HAP-1 (cell line): ENCODE measurements at regions not wholly inside any gene's neighbourhood (a gene's known extent, or its start where the extent isn't known, plus 50 kb on each side); places are given as distances from the start of the nearest gene placed in this dataset.

Experiments
- DNase-seq, 2 experiments: peaks; one replicate each; pipeline ENCODE4 v3.0.0-alpha.2; 2016 to 2020; ENCODE audit warnings: low spot score in 2 of 2
- H3K27me3 ChIP-seq: fragments of 250-450 bp; sonication (Bioruptor Pico); 2 replicates; pipeline ENCODE4 v1.5.1; 2020; ENCODE audit warnings: low read depth, mild to moderate bottlenecking, moderate library complexity
- H3K36me3 ChIP-seq: fragments of 250-450 bp; sonication (Bioruptor Pico); replicated peaks from 2 replicates; pipeline ENCODE4 v1.5.1; 2020; ENCODE audit warnings: mild to moderate bottlenecking
- H3K4me1 ChIP-seq: fragments of 250-450 bp; sonication (Bioruptor Pico); 2 replicates; pipeline ENCODE4 v1.5.1; 2020; ENCODE audit warnings: mild to moderate bottlenecking
- H3K4me3 ChIP-seq: fragments of 250-450 bp; sonication (Bioruptor Pico); 2 replicates; pipeline ENCODE4 v1.5.1; 2020; ENCODE audit warnings: mild to moderate bottlenecking, moderate library complexity
- H3K9me3 ChIP-seq: fragments of 250-450 bp; sonication (Bioruptor Pico); 2 replicates; pipeline ENCODE4 v1.5.1; 2020; ENCODE audit warnings: mild to moderate bottlenecking, moderate library complexity
- in situ Hi-C: fragments of 300-500 bp; cut with MboI; formaldehyde crosslinking; loops from 3 replicates; pipeline ENCODE4 v1.14.3; 2020; ENCODE audit warnings: low sequenced_read_pairs, inconsistent platforms, mixed read lengths

DNA sequence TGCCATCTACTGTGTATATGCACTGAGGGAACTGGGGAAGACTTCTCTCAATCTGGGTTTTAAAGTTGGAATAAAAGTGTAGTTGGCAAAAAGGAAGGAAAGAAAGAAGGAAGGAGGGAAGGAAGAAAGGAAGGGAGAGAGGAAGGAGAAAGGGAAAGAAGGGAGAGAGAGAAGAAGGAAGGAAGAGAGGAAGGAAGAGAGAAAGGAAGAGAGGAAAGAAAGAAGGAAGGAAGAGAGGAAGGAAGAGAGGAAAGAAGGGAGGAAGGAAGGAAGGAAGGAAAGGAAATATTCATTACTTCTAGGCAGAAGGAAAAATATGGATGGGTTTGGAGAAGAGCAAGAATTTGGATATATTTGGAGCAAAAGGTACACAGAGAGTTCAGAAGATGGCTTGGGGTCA lies 343.6 kb upstream of the AUTS2 start:
- in situ Hi-C loops, result no loop called here
- no peaks in the 10 kb centered on the region for H3K4me1 ChIP-seq
- H3K9me3 ChIP-seq, result no peaks in the 10 kb centered on the region
- H3K36me3 ChIP-seq, result no peaks in the 10 kb centered on the region
- H3K27me3 ChIP-seq, result no peaks in the 10 kb centered on the region
- no peak overlapping the region for H3K4me3 ChIP-seq
- DNase-seq, result no peak

GRCh38 chr7:69256634-69257081 lies 341.6 kb upstream of the AUTS2 start:
- H3K36me3 ChIP-seq, result no peaks in the 10 kb centered on the region
- H3K4me1 ChIP-seq, result no peaks in the 10 kb centered on the region
- in situ Hi-C loops, result no loop called here
- H3K4me3 ChIP-seq, result no peak overlapping the region
- DNase-seq, result no peak
- H3K9me3 ChIP-seq, result no peaks in the 10 kb centered on the region
- H3K27me3 ChIP-seq, result no peaks in the 10 kb centered on the region

DNA sequence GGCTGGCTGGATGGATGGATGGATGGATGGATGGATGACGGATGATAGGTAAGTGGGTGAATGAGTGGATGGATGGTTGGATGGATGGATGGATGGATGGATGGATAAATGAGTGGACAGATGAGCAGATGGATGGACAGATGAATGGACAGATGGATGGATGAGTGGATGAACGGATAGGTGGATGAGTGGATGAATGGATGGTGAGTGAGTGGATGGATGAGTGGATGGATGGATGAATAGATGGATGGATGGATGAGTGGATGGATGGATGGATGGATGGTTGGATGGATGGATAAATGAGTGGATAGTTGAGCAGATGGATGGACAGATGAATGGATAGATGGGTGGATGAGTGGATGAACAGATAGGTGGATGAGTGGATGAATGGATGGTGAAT lies 340.7 kb upstream of the AUTS2 start:
- no peak overlapping the region for H3K4me3 ChIP-seq
- H3K4me1 ChIP-seq, result no peaks in the 10 kb centered on the region
- no peaks in the 10 kb centered on the region for H3K27me3 ChIP-seq
- in situ Hi-C loops, result no loop called here
- no peaks in the 10 kb centered on the region for H3K9me3 ChIP-seq
- DNase-seq, result no peak
- H3K36me3 ChIP-seq, result no peaks in the 10 kb centered on the region

- no peaks in the 10 kb centered on the region for H3K27me3 ChIP-seq
- H3K36me3 ChIP-seq, result no peaks in the 10 kb centered on the region
- no peak for DNase-seq
- no peaks in the 10 kb centered on the region for H3K9me3 ChIP-seq
- no peaks in the 10 kb centered on the region for H3K4me1 ChIP-seq
- in situ Hi-C loops, result no loop called here
- no peak overlapping the region for H3K4me3 ChIP-seq
These were observed 338.8 kb upstream of the AUTS2 start for GRCh38 chr7:69259445-69259844.

DNA sequence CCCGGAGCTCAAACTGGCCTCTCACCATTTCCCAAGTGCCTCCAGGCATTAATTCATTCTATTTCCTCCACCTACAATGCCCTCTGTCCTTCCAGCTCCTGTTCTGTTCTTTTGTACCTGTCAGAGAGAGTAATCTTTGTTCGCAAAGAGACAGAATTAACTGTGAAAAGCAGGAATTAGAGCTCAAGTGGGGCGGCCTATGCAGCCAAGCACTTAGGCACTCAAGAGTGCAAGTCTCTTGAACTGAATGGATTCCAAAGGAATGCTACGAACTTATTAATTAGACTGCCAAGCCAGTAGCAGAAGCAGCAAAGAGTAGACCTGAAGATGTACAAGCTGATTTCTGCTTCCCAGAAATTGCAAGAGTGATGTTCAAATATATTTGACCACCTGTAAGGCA lies 338.3 kb upstream of the AUTS2 start:
- no peaks in the 10 kb centered on the region for H3K36me3 ChIP-seq
- no peaks in the 10 kb centered on the region for H3K9me3 ChIP-seq
- DNase-seq, result no peak
- no peaks in the 10 kb centered on the region for H3K27me3 ChIP-seq
- in situ Hi-C loops, result no loop called here
- no peaks in the 10 kb centered on the region for H3K4me1 ChIP-seq
- no peak overlapping the region for H3K4me3 ChIP-seq

DNA sequence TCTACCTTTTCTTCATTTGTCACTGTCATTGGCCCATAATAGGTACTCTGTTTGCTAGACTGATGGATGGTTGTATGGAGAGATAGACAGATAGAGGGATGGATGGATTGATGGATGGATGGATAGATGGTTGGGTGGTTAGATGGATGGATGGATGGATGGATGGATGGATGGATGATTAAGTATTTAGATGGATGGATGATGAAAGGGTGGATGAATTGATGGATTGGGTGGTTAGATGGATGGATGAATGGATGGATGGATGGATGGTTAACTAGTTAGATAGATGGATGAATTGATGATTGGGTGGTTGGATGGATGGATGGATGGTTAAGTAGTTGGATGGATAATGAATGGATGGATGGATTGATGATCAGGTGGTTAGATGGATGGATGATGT lies 334.7 kb upstream of the AUTS2 start:
- Histone ChIP-seq H3K9me3 (no peaks in the 10 kb centered on the region), H3K27me3 (no peaks in the 10 kb centered on the region), H3K4me3 (no peak overlapping the region), H3K36me3 (no peaks in the 10 kb centered on the region), H3K4me1 (no peaks in the 10 kb centered on the region)
- no peak for DNase-seq
- in situ Hi-C loops, result no loop called here

DNA sequence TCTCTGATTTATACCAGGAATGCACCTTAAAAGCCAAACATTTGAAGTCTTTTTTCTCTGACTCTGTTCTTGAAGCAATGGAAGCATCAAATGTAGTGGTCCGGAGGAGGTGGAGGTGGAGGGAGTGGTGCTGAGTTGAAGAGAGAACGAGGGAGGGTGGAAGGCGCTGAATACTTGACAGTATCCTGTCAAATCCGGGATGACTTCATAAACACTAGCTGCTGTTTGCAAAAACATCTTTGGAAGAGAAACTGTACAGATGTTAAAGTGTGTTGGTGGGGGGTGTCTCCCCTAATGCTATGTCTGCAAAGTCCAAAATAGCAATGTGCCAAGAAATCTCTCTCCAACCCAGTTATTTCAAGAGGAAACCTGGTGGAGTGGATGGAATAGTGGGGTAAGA lies 328.5 kb upstream of the AUTS2 start:
- Histone ChIP-seq H3K4me3 (no peak overlapping the region), H3K4me1 (no peaks in the 10 kb centered on the region), H3K27me3 (no peaks in the 10 kb centered on the region), H3K36me3 (no peaks in the 10 kb centered on the region), H3K9me3 (no peaks in the 10 kb centered on the region)
- in situ Hi-C loops, result no loop called here
- DNase-seq, result no peak

GRCh38 chr7:69272101-69272500 lies 326.2 kb upstream of the AUTS2 start:
- Histone ChIP-seq H3K27me3 (no peaks in the 10 kb centered on the region), H3K4me3 (no peak overlapping the region), H3K9me3 (no peaks in the 10 kb centered on the region), H3K36me3 (no peaks in the 10 kb centered on the region), H3K4me1 (no peaks in the 10 kb centered on the region)
- in situ Hi-C loops, result no loop called here
- DNase-seq, result no peak

DNA sequence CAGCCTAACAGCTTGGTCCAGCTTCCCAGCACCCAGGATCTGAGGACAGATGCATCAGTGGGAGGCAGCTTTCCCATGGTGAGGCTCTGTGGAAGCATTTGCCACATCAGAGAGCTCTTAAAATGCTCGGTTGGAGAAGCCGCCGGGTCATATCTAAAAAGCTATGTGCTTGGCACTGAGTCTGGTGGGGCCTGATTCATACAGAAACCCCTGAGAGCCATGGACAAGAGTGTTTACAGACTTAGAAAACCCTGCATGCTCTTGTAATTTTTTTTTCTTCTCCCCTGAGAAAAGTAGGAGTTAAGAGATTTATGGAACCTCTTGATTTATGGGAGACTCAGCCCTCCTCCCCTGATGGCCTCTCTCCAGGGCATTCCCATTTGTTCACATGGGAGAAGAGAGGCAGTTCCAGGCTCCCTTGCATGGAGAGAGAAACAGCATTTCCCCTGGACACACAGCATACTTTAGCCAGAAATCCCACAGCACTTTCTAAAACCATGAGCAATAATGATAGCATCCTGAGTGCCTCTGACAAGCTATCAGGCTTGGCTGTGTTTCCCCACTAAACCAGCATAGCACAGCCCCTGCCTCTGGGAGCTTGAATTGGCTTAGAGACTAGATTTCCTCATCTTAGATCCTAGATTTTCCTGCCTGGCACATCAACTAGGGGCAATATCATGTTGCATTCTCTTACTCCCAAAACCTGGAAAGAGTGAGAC lies 322.1 kb upstream of the AUTS2 start:
- Histone ChIP-seq H3K36me3 (no peaks in the 10 kb centered on the region), H3K27me3 (no peaks in the 10 kb centered on the region), H3K9me3 (no peaks in the 10 kb centered on the region), H3K4me1 (no peaks in the 10 kb centered on the region), H3K4me3 (no peak overlapping the region)
- in situ Hi-C loops, result no loop called here
- DNase-seq, result no peak

DNA sequence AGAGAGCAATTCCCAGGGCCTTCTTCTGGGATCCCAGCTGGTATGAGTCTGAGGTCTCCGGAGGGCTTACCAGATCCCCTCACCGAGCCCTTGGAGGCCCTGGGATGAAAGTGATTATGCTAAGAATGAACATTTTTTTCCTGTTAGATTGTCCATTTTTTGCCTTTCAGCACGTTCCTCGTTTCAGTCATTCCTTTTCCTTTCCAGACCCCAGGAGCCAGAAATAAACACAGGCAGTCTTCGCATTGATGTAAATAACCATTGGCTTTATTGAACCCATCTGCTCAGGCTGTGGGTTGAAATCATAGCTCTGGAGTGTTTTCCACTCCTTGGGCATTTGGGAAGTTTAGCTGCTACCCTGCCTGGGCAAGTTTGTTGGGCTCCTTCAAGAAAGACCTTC lies 320.9 kb upstream of the AUTS2 start:
- Histone ChIP-seq H3K4me3 (no peak overlapping the region), H3K9me3 (no peaks in the 10 kb centered on the region), H3K4me1 (no peaks in the 10 kb centered on the region), H3K27me3 (no peaks in the 10 kb centered on the region), H3K36me3 (no peaks in the 10 kb centered on the region)
- in situ Hi-C loops, result no loop called here
- DNase-seq, result no peak

DNA sequence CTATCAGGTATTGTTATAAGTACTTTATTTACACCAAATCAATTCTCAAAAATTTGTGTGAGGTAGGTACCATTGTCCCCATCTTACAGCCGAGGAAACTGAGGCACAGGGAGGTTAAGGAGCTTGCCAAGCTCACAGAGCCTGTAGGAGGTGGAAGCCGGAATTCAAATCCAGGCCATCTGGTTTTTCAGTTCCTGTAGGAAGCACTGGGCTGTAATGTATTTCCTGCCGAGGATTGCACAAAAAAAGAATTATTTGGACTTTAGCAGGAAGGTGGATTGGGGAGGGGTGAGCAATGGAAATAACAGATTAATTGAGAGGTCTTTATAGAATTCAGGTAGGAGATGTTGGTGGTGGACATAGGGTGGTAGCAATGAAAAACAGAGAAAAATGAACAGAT lies 315.3 kb upstream of the AUTS2 start:
- in situ Hi-C loops, result no loop called here
- Histone ChIP-seq H3K27me3 (no peaks in the 10 kb centered on the region), H3K4me1 (no peaks in the 10 kb centered on the region), H3K4me3 (no peak overlapping the region), H3K9me3 (no peaks in the 10 kb centered on the region), H3K36me3 (no peaks in the 10 kb centered on the region)
- no peak for DNase-seq

DNA sequence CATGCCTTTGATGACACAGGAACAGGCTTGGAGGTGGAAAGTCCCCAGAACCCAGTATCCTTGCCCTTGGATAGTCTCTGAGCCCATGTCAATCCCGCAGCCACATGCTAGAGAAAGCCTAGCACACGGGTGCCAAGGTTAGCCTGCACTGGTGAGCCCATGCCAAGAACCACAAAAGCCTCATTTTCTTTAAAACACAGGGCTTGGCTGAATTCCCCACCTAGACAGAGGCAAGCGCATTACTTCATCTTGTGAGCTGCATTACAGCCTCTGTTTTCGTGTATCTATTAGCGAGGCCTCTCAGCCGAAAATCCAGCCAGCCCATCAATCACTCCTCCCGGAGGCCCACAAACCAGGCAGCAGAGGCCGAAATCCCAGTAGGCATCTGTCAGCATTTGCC lies 314.9 kb upstream of the AUTS2 start:
- no peaks in the 10 kb centered on the region for H3K36me3 ChIP-seq
- H3K4me3 ChIP-seq, result no peak overlapping the region
- in situ Hi-C loops, result no loop called here
- H3K4me1 ChIP-seq, result no peaks in the 10 kb centered on the region
- DNase-seq, result no peak
- H3K27me3 ChIP-seq, result no peaks in the 10 kb centered on the region
- no peaks in the 10 kb centered on the region for H3K9me3 ChIP-seq

GRCh38 chr7:69285854-69286253 lies 312.4 kb upstream of the AUTS2 start:
- in situ Hi-C loops, result no loop called here
- no peak for DNase-seq

DNA sequence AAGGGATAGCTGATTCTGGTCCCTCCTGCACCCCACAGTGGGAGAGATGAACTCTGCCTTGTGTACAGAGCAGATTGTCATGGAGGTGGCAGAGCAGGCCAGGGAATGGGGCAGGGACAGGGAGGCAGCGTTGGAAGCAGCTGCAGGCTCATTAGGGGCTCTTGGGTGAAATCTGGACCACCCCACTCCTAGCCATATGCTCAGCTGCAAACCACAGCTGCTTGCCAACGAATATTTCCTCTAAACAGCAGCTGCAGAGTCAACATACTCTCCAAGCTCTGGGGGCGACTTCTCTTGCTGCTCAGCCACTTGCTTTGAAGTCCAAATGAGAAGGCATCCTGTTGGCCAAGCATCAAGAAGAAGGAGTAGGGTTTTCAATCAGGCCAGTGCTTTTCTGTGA lies 302.3 kb upstream of the AUTS2 start:
- no peaks in the 10 kb centered on the region for H3K4me1 ChIP-seq
- no peaks in the 10 kb centered on the region for H3K9me3 ChIP-seq
- no peak for DNase-seq
- H3K27me3 ChIP-seq, result no peaks in the 10 kb centered on the region
- in situ Hi-C loops, result no loop called here
- no peaks in the 10 kb centered on the region for H3K36me3 ChIP-seq
- no peak overlapping the region for H3K4me3 ChIP-seq

More at GRCh38 chr7:69285854-69286253, 312.4 kb upstream of the AUTS2 start:
- Histone ChIP-seq H3K4me1 (no peaks in the 10 kb centered on the region), H3K27me3 (no peaks in the 10 kb centered on the region), H3K4me3 (no peak overlapping the region), H3K36me3 (no peaks in the 10 kb centered on the region), H3K9me3 (no peaks in the 10 kb centered on the region)

GRCh38 chr7:69301253-69301652 lies 297.0 kb upstream of the AUTS2 start:
- Histone ChIP-seq H3K4me3 (no peak overlapping the region), H3K9me3 (no peaks in the 10 kb centered on the region; the same call in 1 of the 2 replicates), H3K36me3 (no peaks in the 10 kb centered on the region), H3K4me1 (no peaks in the 10 kb centered on the region), H3K27me3 (no peaks in the 10 kb centered on the region)
- DNase-seq, result no peak
- in situ Hi-C loops, result no loop called here
